HCT116 (cell line): ENCODE measurements at regions not wholly inside any gene's neighbourhood (a gene's known extent, or its start where the extent isn't known, plus 50 kb on each side); places are given as distances from the start of the nearest gene placed in this dataset.

Experiments
- CBX3 ChIP-seq: IDR thresholded peaks from 2 replicates; pipeline ENCODE4 v1.6.1; 2012; ENCODE audit warnings: low read depth
- EZH2 ChIP-seq: fragments of 200-600 bp; sonication (generic); IDR thresholded peaks from 2 replicates; pipeline ENCODE4 v1.6.1; 2017; ENCODE audit warnings: antibody characterized with exemption, mixed run types
- POLR2A ChIP-seq: IDR thresholded peaks from 2 replicates; pipeline ENCODE4 v1.7.0; 2011; ENCODE audit warnings: borderline replicate concordance; ENCODE audit not compliant: insufficient read depth, insufficient read length; ENCODE audit errors: extremely low read depth
- POLR2AphosphoS5 ChIP-seq: IDR thresholded peaks from 2 replicates; pipeline ENCODE4 v1.6.1; 2011; ENCODE audit warnings: mild to moderate bottlenecking, low read depth, low read length, moderate library complexity
- RAD21 ChIP-seq: IDR thresholded peaks from 2 replicates; pipeline ENCODE4 v1.6.1; 2012; ENCODE audit warnings: low read depth, mild to moderate bottlenecking
- SP1 ChIP-seq: IDR thresholded peaks from 2 replicates; pipeline ENCODE4 v1.6.1; 2012; ENCODE audit warnings: low read depth
- TCF7L2 ChIP-seq: IDR thresholded peaks from 2 replicates; pipeline ENCODE4 v1.7.0; 2011; ENCODE audit warnings: borderline replicate concordance, inconsistent platforms; ENCODE audit not compliant: insufficient read depth, insufficient read length; ENCODE audit errors: extremely low read depth
- ZFX ChIP-seq: fragments of 450-650 bp; IDR thresholded peaks from 2 replicates; pipeline ENCODE4 v1.6.1; 2017
- TF ChIP-seq, protein P1 (sequence below), 3 experiments: fragments of 200-600 bp in 1 of 3; sonication (generic) in 1 of 3; IDR thresholded peaks in 2 of 3; conservative IDR thresholded peaks in 1 of 3; 2 replicates each; pipeline ENCODE4 v1.5.1; 2012 to 2017; ENCODE audit warnings: low read depth in 2 of 3, low read length in 2 of 3, antibody characterized with exemption in 1 of 3, borderline replicate concordance in 1 of 3, control low read depth in 1 of 3, mild to moderate bottlenecking in 1 of 3, mixed read lengths in 1 of 3, mixed run types in 1 of 3, moderate library complexity in 1 of 3; ENCODE audit not compliant: insufficient read depth in 1 of 3
- TF ChIP-seq, protein P2 (sequence below): IDR thresholded peaks from 2 replicates; pipeline ENCODE4 v1.6.1; 2012; ENCODE audit warnings: low read depth

DNA sequence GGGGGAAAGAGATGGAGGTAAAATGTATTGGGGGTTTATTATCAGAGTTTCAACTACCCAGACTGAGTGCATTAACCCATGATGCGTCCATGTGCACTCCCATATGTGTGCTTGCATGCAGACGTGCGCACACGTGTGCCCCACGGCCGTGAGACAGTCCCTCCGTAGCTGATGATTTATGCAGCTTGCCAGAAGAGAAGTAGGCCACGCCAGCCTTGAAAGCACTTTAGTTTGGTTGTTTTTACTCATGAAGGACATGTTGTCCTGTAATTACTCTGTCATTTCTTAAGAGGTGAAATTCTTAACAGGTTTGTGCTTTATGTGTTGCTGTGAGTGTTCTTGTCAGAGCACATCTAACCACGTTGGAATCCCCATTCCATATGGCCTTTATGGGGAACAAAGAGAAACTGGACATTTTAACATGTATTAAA lies 467.8 kb downstream of the LMO4 start:
- TF ChIP-seq, protein P1, sequence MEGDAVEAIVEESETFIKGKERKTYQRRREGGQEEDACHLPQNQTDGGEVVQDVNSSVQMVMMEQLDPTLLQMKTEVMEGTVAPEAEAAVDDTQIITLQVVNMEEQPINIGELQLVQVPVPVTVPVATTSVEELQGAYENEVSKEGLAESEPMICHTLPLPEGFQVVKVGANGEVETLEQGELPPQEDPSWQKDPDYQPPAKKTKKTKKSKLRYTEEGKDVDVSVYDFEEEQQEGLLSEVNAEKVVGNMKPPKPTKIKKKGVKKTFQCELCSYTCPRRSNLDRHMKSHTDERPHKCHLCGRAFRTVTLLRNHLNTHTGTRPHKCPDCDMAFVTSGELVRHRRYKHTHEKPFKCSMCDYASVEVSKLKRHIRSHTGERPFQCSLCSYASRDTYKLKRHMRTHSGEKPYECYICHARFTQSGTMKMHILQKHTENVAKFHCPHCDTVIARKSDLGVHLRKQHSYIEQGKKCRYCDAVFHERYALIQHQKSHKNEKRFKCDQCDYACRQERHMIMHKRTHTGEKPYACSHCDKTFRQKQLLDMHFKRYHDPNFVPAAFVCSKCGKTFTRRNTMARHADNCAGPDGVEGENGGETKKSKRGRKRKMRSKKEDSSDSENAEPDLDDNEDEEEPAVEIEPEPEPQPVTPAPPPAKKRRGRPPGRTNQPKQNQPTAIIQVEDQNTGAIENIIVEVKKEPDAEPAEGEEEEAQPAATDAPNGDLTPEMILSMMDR (IDR thresholded peaks at IDR 0.05 in 2 of 3, conservative IDR thresholded peaks at IDR 0.05 in 1 of 3; ENCODE audit: borderline replicate concordance in 1 of 3, insufficient read depth in 1 of 3, low read depth in 2 of 3, low read length in 2 of 3): no peak
- TF ChIP-seq POLR2A (no peak), SP1 (no peak), CBX3 (no peak), RAD21 (no peak), TCF7L2 (no peak), EZH2 (no peak), ZFX (no peak), POLR2AphosphoS5 (no peak)
- TF ChIP-seq, protein P2, sequence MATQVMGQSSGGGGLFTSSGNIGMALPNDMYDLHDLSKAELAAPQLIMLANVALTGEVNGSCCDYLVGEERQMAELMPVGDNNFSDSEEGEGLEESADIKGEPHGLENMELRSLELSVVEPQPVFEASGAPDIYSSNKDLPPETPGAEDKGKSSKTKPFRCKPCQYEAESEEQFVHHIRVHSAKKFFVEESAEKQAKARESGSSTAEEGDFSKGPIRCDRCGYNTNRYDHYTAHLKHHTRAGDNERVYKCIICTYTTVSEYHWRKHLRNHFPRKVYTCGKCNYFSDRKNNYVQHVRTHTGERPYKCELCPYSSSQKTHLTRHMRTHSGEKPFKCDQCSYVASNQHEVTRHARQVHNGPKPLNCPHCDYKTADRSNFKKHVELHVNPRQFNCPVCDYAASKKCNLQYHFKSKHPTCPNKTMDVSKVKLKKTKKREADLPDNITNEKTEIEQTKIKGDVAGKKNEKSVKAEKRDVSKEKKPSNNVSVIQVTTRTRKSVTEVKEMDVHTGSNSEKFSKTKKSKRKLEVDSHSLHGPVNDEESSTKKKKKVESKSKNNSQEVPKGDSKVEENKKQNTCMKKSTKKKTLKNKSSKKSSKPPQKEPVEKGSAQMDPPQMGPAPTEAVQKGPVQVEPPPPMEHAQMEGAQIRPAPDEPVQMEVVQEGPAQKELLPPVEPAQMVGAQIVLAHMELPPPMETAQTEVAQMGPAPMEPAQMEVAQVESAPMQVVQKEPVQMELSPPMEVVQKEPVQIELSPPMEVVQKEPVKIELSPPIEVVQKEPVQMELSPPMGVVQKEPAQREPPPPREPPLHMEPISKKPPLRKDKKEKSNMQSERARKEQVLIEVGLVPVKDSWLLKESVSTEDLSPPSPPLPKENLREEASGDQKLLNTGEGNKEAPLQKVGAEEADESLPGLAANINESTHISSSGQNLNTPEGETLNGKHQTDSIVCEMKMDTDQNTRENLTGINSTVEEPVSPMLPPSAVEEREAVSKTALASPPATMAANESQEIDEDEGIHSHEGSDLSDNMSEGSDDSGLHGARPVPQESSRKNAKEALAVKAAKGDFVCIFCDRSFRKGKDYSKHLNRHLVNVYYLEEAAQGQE: no peak
